Effector memory CD4-positive, alpha-beta T cell (primary cell): ENCODE measurements at regions not wholly inside any gene's neighbourhood (a gene's known extent, or its start where the extent isn't known, plus 50 kb on each side); places are given as distances from the start of the nearest gene placed in this dataset.

ENCODE experiments used
- DNase-seq, 3 donors: peaks; one replicate each; pipeline ENCODE4 v3.0.0-alpha.2; 2020
- H3K27ac ChIP-seq: 2 replicates; pipeline ENCODE4 v1.7.0; 2013; ENCODE audit warnings: mild to moderate bottlenecking, low read length, moderate library complexity; ENCODE audit not compliant: insufficient read depth, poor library complexity, severe bottlenecking
- H3K27me3 ChIP-seq: replicated peaks from 2 replicates; pipeline ENCODE4 v1.7.0; 2013; ENCODE audit warnings: mild to moderate bottlenecking, low read length; ENCODE audit not compliant: insufficient read depth, control insufficient read depth, poor library complexity, severe bottlenecking
- H3K36me3 ChIP-seq: 2 replicates; pipeline ENCODE4 v1.7.0; 2013; ENCODE audit warnings: mild to moderate bottlenecking, low read length, moderate library complexity; ENCODE audit not compliant: control insufficient read depth, insufficient read depth
- H3K4me1 ChIP-seq: 2 replicates; pipeline ENCODE4 v1.7.0; 2013; ENCODE audit warnings: low read length, mild to moderate bottlenecking; ENCODE audit not compliant: control insufficient read depth, insufficient read depth, poor library complexity, severe bottlenecking
- H3K4me3 ChIP-seq: 2 replicates; pipeline ENCODE4 v1.7.0; 2013; ENCODE audit warnings: low read length, low read depth, mild to moderate bottlenecking; ENCODE audit not compliant: insufficient read depth, poor library complexity, severe bottlenecking
- H3K9me3 ChIP-seq: 2 replicates; pipeline ENCODE4 v1.7.0; 2013; ENCODE audit warnings: mild to moderate bottlenecking, low read length, moderate library complexity; ENCODE audit not compliant: control insufficient read depth

- Histone ChIP-seq H3K4me1 (no peaks in the 10 kb centered on the region), H3K27me3 (no peaks in the 10 kb centered on the region), H3K27ac (no peak overlapping the region), H3K4me3 (no peak overlapping the region), H3K9me3 (peaks cover 8% of the 10 kb centered on the region), H3K36me3 (no peaks in the 10 kb centered on the region)
- no peak for DNase-seq
Measured at GRCh38 chr7:56495165-56495564, 378.9 kb upstream of the NUPR2 start.

GRCh38 chr7:56493704-56494450 lies 377.7 kb upstream of the NUPR2 start:
- DNase-seq = no peak
- Histone ChIP-seq H3K36me3 (no peaks in the 10 kb centered on the region), H3K27ac (no peak overlapping the region), H3K4me3 (no peak overlapping the region), H3K4me1 (no peaks in the 10 kb centered on the region), H3K9me3 (peaks cover 8% of the 10 kb centered on the region), H3K27me3 (no peaks in the 10 kb centered on the region)

DNA sequence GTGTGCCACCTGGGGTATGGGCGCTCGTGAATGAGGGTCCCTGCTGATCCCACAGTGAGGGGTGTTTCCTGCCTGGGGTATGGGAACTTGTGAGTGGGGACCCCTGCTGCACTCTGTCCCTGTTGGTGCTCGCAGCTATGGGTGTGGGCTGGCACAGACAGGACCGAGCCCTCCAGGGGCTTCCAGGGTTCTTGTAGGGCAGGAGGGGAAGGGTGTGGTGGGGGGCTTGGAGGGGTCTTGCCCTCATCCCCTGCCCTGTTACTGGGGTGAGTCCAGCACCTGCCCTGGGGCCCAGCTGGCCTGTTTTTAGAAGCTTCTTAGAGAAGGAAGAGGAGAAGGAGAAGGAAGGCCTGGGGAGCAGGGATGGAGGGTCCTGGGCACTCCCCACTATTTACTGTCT lies 377.0 kb upstream of the NUPR2 start:
- H3K4me3 ChIP-seq = no peak overlapping the region
- no peaks in the 10 kb centered on the region for H3K27me3 ChIP-seq
- DNase-seq = no peak
- no peaks in the 10 kb centered on the region for H3K4me1 ChIP-seq
- H3K9me3 ChIP-seq = peaks cover 8% of the 10 kb centered on the region
- H3K36me3 ChIP-seq = no peaks in the 10 kb centered on the region
- H3K27ac ChIP-seq = no peak overlapping the region

GRCh38 chr7:56491636-56492425 lies 375.6 kb upstream of the NUPR2 start:
- Histone ChIP-seq H3K36me3 (no peaks in the 10 kb centered on the region), H3K27me3 (no peaks in the 10 kb centered on the region), H3K9me3 (peaks cover 8% of the 10 kb centered on the region), H3K4me1 (no peaks in the 10 kb centered on the region), H3K27ac (no peak overlapping the region), H3K4me3 (no peak overlapping the region)
- no peak for DNase-seq

DNA sequence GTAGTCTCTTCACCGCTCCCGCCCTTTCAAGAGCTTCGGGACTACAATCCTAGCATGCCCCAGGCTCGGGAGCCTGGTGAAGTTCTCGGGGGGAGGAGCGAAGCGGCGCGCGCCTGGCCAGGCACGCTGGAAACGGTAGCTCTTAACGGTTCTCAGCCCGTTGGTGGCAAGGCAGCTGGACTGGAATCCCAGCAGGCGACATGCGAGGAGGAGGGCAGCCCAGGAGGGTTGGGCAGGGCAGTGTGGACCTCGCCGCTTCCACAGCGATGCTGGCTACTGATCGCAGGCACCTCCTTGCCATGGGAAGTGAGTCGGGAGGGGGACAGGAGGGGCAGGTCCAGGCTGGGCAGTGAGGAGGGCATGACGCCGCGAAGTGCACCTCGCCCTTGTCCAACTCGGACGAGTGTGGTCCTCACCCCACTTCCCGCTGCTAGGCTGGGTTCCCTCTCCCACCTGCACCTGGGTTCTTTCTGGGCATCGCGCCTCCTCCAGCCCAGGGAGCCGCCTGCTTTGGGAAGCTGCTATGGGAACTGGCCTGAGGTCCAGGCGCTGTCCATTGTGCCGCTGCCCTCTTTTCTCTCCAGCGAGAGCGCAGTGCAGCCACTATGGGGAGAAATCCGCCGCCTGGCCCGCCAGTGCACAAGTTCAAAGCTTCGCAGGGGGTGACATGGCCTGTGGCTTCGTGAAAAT lies 367.8 kb upstream of the NUPR2 start:
- Histone ChIP-seq H3K4me3 (no peak overlapping the region), H3K27ac (no peak overlapping the region), H3K27me3 (no peaks in the 10 kb centered on the region), H3K36me3 (no peaks in the 10 kb centered on the region), H3K9me3 (peaks cover 10% of the 10 kb centered on the region), H3K4me1 (no peaks in the 10 kb centered on the region)
- DNase-seq = no peak

DNA sequence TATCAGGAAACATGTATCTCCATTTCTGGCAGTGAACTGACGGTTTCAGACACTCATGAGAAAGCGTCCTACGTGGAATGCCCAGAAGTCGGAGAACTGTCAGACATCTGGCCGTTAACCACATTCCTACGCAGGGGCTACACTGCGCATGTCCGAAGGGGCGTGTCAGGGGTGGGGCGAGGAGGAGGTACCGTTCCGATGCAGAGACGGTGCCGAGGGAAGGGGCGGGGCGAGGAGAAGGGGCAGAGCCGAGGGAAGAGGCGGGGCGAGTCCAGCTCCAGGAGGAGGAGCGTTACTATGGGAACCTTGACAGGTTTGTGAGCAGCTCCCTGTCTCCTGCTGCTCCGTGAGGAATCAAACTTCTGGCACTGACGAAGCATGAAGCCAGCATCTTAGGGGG lies 366.9 kb upstream of the NUPR2 start:
- no peak overlapping the region for H3K4me3 ChIP-seq
- H3K27ac ChIP-seq = no peak overlapping the region
- DNase-seq = no peak
- no peaks in the 10 kb centered on the region for H3K36me3 ChIP-seq
- H3K27me3 ChIP-seq = no peaks in the 10 kb centered on the region
- H3K4me1 ChIP-seq = no peaks in the 10 kb centered on the region
- peaks cover 10% of the 10 kb centered on the region for H3K9me3 ChIP-seq

DNA sequence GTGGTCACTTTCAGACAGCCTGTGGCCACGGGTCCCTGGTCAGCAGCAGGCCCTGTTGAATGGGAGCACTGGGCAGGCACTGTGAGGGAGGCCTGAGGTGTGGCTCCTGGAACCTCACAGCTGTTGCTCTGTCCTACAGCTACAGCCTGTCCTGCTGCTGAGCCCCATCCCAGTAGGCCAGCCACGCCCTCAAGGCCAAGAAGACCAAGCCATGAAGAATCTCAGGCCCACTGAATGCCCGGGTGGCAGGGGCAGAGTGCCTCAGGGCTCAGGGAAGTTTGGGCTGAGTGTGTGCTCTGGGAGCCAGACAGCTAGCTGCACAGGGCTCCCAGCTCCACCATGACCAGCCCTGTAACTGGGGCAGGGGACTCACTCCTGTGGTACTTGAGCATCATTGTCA lies 363.5 kb upstream of the NUPR2 start:
- Histone ChIP-seq H3K4me1 (no peaks in the 10 kb centered on the region), H3K9me3 (peaks cover 11% of the 10 kb centered on the region), H3K27me3 (no peaks in the 10 kb centered on the region), H3K4me3 (no peak overlapping the region), H3K36me3 (no peaks in the 10 kb centered on the region), H3K27ac (no peak overlapping the region)
- no peak for DNase-seq

DNA sequence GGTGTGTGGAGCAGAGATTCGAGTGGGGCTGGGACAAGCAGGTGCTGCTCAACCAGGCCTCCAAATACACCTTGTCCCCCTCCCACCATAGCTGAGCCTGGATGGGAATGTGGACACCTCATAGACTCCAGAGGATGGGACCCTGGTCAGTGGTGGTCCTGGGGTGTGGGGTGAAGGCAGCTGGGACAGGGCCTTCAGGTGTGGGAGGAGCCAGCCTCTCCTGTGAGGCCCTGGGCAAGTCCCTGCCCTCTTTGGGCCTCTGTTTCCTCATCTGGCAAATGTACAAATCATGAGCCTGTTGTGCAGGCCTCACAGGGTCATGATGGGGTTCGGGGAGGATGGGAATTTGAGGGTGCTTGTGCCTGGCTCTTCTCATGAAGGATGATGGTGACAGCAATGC lies 362.9 kb upstream of the NUPR2 start:
- Histone ChIP-seq H3K27me3 (no peaks in the 10 kb centered on the region), H3K27ac (no peak overlapping the region), H3K36me3 (no peaks in the 10 kb centered on the region), H3K4me3 (no peak overlapping the region), H3K9me3 (peaks cover 11% of the 10 kb centered on the region), H3K4me1 (no peaks in the 10 kb centered on the region)
- no peak for DNase-seq

DNA sequence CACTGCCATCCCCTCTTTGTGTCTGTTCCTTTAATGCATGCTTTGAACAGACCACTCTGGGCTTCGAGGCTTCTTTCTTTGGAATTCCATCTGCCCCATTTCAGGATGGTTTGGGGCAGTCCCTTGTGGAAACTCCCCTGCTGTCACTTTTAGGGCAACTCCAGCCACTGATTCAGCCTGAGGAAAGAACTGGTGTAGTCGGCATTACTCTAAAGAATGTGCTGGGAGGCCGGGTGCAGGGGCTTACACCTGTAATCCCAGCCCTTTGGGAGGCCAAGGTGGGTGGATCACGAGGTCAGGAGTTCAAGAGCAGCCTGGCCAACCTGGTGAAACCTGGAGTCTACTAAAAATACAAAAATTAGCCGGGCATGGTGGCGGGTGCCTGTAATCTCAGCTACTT lies 358.1 kb upstream of the NUPR2 start:
- Histone ChIP-seq H3K36me3 (no peaks in the 10 kb centered on the region), H3K4me1 (no peaks in the 10 kb centered on the region), H3K27me3 (no peaks in the 10 kb centered on the region), H3K27ac (no peak overlapping the region), H3K4me3 (no peak overlapping the region), H3K9me3 (peaks cover 29% of the 10 kb centered on the region)
- DNase-seq = no peak

GRCh38 chr7:56471811-56472210 lies 355.6 kb upstream of the NUPR2 start:
- no peak overlapping the region for H3K4me3 ChIP-seq
- H3K27me3 ChIP-seq = no peaks in the 10 kb centered on the region
- H3K4me1 ChIP-seq = no peaks in the 10 kb centered on the region
- H3K36me3 ChIP-seq = no peaks in the 10 kb centered on the region
- DNase-seq = no peak
- no peak overlapping the region for H3K27ac ChIP-seq
- H3K9me3 ChIP-seq = peaks cover 42% of the 10 kb centered on the region
